ENCODE measurements at regions not wholly inside any gene's neighbourhood (a gene's known extent, or its start where the extent isn't known, plus 50 kb on each side); places are given as distances from the start of the nearest gene placed in this dataset.

- TF ChIP-seq ZFX (IDR thresholded peaks at IDR 0.05; ENCODE audit: borderline replicate concordance) (no peak), CTCF (IDR thresholded peaks at IDR 0.05) (no peak)
- H3K27ac ChIP-seq, result no peak overlapping the region
Observed at GRCh38 chr7:142314281-142314680, 56.4 kb upstream of the PRSS58 start.

- TF ChIP-seq ZFX (IDR thresholded peaks at IDR 0.05; ENCODE audit: borderline replicate concordance) (no peak), CTCF (IDR thresholded peaks at IDR 0.05) (no peak)
- H3K27ac ChIP-seq, result no peak overlapping the region
Observed at GRCh38 chr7:142313528-142313927, 55.7 kb upstream of the PRSS58 start.

- TF ChIP-seq ZFX (IDR thresholded peaks at IDR 0.05; ENCODE audit: borderline replicate concordance) (no peak), CTCF (IDR thresholded peaks at IDR 0.05) (no peak)
- no peak overlapping the region for H3K27ac ChIP-seq
Observed at GRCh38 chr7:142311876-142312275, 54.0 kb upstream of the PRSS58 start.

- TF ChIP-seq ZFX (IDR thresholded peaks at IDR 0.05; ENCODE audit: borderline replicate concordance) (no peak), CTCF (IDR thresholded peaks at IDR 0.05) (no peak)
- no peak overlapping the region for H3K27ac ChIP-seq
Observed at GRCh38 chr7:142308918-142309317, 51.1 kb upstream of the PRSS58 start.

GRCh38 chr7:142308326-142308725 lies 50.5 kb upstream of the PRSS58 start:
- no peak overlapping the region for H3K27ac ChIP-seq
- TF ChIP-seq ZFX (IDR thresholded peaks at IDR 0.05; ENCODE audit: borderline replicate concordance), result no peak
- TF ChIP-seq CTCF (IDR thresholded peaks at IDR 0.05), result no peak

Data from 22Rv1 (cell line).